Stimulated activated naive CD4-positive, alpha-beta T cell (primary cell): ENCODE measurements at regions not wholly inside any gene's neighbourhood (a gene's known extent, or its start where the extent isn't known, plus 50 kb on each side); places are given as distances from the start of the nearest gene placed in this dataset.
"Not testable (repeated sequence)": the region's sequence is repeated elsewhere in the genome, so short reads cannot be mapped to it uniquely, and the experiment has no call there.

Source experiments
- DNase-seq, 6 experiments: peaks; one replicate each; lab custom pipeline; 2025; lab: John Stamatoyannopoulos, UW

DNA sequence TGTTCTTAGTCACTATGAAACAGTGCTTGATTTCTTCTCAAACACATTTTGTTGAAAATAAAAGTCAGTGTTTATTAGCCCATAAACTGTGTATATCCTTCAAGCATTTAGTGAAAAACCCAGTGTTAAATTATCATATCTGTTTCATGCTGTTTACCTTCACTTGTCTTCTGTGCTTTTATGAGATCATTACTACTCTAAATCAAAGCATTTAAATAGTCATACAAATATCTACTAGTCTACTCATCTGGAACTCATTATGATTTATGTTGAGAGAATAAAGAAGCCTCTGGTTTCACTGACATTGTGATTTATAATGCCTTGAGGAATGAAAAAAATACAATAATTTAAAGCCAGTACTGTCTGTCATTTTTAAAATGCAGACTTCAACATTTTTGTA lies 366.5 kb downstream of the SLCO4C1 start:
- DNase-seq: no peak

DNA sequence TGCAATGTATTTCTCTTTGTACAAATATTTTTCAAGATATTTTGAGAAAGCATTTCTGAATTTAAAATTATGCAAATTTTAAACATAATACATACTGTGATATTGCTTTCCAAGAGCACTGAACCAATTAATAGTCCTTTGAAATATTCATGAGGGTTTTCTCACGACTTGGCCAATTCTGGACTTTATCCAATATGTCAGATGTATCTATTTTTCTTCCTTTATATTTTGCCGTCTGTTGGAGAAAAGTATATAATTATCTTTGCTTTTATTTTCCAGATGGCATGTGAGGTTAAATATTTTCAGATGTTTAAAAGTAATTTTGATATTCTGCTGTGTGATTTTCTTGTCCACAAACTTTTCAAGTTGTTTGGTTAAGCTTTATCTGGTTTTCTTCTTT lies 378.9 kb downstream of the SLCO4C1 start:
- no peak for DNase-seq

DNA sequence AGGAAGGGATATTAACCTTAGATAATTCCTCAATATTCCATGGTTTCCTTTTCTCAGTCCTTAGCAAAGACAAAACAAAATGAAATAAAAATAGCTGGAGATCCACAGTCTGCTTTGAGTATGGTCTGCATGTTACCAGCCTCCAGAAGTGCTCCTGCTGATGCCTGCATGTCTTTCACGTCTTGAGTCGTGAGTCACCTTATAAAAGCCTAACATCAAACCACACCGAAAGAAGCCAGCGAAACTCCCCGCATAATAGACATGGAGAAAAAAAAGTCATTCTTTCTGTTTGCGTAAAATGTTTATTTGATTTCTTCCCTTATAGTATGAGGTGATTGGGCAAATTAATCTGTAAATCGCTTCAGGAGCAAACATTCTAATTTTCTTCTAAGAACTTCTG lies 380.5 kb downstream of the SLCO4C1 start:
- DNase-seq: no peak

DNA sequence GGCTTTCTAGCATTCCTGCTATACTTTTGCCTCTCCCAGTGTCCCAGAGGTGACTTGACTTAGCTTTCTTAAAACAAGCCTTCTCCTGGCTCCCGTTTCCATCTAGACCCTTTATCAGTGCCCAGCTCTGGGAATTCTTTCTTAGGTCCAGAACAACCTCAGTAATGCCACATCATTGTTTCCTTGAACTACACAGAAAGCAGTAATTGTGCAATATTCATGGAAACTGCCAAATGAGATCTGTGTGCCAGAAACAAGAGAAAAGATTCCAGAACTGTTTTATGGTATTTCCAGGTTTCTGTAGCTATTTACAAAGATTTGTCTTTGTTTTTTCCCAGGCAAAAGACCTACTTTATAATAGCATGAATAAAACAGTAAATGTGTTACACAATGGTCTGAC lies 391.3 kb downstream of the SLCO4C1 start:
- no peak for DNase-seq

DNA sequence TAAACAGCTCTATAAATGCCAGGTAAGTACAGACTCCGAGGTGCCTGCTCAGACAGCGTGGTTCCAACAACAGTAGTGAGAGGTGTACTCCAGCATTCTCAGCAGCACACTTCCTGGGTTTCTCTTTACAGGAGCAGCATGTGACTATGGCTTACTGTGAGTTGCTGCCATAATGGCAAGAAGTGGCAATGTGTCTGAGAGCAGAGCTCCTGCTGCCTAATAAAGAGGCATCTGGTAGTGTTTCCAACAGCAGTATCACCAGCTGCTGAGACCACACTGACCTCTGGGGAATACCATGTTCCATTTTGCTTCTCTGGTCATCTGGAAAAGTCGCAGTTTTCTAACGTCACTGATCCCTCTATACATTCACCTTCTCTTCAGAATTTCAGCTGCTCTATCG lies 398.2 kb downstream of the SLCO4C1 start:
- no peak for DNase-seq

DNA sequence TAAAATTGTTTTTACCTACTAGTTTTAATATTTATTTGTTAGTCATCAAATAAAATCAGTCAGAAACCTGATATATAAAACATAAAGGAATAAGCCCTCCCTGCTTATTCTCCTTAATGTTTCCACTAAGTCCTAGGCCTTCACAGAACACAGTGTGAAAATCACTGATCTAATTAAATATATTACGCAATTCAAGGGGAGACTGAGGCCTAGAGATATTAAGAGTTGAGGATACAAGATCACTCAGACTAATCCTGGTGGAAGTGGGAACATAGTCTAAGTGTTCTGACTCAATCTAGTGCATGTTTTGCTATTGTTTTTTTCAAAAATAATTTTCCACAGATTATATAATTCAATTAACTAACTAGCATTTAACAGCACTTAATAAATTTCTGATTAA lies 401.1 kb downstream of the SLCO4C1 start:
- DNase-seq: no peak

DNA sequence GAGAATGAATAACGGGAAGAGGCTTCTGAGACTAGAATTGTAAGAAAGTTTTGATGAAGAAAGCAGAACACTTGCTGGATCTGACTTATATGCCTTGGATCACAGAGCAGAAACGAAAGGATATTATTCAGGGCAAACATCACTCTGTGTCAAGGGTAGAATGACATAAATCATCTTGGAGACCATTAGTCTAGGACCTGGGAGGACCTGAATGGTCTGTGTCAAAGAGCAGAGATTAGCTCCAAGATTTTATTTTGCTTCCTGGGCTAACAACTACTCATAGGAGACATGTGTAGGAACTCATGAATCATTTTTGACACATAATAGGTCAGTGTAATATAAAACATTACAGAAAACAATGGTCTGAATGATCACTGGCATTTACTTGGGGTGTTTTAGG lies 417.9 kb downstream of the SLCO4C1 start:
- DNase-seq: no peak

DNA sequence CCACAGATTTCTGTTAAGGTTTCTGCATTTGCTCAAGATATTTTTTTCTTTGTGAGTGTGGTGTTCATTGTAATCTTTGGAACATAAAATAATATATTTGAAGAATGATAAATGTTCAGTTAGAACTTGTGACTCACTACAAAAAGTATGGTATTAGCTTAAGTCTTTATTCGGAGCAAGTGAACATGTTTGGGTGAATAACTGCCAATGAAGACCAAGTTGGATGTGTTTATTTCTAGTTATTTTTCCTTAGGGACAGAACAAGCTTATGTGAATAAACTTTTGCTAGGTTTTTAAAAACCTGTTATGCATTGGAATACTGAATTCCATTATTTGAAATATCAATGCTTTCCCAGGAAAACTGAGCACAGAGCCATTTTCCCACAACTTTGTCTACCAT lies 418.6 kb downstream of the SLCO4C1 start:
- DNase-seq: no peak

DNA sequence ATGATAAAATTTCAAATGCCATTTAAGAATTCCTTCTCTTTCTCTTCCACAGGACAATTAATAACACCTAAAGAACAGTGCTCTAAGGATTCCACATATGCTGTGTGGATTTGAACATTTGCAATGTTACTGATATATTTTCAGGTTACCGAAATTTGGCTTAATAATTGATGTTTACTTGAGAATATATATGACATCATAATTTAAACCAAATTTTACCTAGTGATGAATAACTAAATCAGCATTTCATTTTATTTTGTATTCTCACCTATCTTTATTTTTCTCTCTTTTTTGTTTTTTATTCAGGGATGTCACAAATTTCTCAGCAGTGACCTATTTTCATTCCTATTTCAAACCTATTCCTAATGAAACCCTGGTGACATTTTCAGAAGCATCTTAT lies 429.6 kb downstream of the SLCO4C1 start:
- DNase-seq: no peak

DNA sequence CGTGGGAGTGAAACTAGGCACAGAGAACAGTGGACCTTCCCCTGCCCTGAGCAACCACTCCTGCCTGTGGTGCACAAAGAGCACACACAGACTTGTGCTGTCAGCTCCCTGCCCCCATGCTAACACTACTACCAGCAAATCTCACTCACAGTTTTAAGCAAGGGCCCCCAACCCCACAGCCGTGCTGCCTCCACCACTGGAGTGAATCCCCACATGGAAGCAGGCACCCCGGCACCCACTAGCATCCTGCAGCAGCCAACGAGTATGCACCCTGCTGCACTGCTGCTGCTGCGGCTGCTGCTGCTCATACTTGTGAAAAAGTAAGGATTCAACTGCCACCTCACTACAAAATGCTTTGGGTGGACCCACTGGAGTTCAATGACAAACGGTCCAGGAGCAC lies 435.5 kb downstream of the SLCO4C1 start:
- DNase-seq: no peak

DNA sequence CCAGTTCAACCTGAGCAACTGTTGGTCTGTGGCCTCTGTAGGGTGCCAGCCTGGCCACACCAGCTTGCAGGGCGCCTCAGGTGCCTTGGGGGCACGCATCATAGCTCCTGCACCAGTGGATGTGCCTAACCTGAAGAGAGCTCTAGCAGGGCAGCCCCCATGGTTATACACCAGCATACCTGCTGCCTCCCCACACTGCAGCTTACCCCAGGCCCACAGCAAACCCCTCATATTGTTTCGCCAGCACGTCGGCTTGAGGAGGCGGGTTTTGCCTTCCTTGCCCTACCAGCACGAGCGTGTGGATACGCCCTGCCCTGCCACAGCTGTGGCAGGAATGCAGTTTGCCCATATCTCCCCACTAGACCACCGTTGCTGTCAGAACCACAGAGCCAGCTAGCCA lies 435.9 kb downstream of the SLCO4C1 start:
- no peak for DNase-seq

DNA sequence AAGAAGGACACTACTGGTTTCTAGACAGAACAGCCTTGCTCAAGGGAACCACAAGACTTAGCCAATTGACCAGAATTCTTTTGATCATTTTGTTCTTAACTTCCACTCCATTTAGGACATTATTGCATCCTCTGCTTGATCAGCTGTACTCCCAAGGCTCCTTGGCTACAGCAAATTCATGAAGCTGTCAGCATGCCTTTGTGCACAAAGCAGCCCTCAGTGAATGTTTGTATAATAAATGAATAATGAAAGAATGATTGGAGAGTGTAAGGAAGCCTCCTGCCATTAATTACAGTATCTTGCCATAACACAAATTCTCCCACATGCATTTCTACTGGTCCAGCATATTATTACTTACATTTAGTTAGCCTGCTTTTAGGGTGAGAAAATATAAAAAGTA lies 449.6 kb downstream of the SLCO4C1 start:
- no peak for DNase-seq

DNA sequence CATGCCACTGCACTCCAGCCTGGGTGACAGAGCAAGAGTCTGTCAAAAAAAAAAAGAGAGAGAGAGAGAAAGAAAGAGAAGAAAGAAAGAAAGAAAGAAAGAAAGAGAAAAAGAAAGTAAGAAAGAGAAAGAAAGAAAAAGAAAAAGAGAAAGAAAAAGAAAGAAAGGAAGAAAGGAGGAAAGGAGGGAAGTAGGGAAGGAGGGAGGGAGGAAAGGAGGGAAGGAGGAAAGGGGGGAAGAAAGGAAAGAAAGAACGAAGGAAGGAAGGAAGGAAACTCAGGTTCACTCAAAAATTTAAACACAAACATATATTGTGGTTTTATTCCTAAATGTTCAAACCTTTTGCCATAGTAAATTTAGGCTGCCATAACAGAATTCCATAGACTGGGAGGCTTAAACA lies 453.0 kb downstream of the SLCO4C1 start:
- DNase-seq: no peak

DNA sequence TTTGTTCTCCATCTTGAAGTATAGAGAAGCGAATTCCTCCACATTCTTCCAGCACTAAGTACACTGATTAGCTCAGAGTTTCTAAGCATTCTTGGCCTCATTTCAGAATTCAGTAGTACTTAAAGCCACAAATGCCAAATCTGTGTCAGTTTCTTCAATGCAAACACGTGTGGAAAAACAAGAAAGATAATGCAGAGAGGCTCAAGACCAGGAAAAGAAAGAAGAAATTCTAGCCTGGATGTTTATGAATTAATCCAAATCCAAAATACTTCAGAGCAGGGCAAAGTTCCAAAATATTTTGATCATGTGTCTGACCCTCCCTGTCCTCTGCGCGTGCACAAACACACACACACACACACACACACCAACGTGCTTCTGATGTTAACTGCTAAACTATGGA lies 457.6 kb downstream of the SLCO4C1 start:
- DNase-seq: no peak

DNA sequence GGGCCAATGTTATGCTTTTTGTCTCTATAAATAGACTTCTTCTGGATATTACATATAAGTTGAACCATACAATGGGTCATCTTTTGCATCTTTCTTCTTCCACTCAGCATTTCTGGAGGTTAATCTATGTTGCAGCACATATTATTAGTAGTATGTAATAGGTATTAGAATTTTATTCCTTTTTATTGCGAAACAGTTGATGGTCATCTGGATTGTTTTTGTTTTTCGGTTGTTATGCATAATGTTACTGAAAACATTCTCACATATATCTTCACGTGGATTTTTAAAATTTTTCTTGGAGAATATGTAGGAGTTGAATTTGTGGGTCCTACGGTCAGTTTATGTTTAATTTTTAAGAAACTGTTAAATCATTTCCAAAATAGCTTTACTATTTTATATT lies 466.8 kb downstream of the SLCO4C1 start:
- DNase-seq: no peak

DNA sequence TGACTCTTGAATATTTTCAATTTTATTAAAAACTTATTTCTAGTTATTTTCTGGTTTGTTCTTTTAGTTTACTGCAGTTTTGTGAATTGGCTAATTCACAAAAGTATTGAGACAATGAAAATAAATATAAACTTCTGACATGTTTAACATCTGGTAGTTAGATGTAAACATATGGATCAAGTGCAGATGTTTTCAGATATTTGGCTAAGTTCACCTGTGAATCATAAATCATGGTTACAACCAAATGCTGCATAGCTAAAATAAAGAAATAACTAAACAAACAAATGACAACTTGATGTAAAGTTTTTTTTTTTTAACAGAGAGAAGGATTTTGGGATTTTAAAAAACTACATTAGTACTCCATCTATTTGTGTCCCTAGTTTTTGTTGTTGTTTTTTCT lies 484.6 kb downstream of the SLCO4C1 start:
- no peak for DNase-seq

DNA sequence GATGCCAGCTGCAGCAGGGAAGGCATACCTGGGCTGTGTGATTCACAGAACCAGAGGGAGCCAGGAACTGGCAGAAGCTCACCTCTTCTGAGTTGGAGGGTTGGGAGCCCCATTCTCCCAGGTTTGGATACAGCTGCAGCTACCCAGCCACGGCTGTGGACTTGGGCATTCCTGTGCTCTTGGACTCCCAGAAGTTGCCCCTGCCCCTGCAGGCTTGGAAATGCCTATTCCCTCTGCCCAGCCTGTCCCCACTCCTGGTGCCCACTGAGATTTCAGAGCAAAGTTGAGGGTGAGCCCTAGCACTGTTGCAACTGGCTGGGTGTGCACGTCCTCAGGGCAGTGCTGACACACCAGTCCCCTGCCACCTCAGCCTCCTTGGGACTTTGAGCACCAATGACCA lies 489.7 kb downstream of the SLCO4C1 start:
- peak in 1 of 6 experiments; percentile 0 for DNase-seq

DNA sequence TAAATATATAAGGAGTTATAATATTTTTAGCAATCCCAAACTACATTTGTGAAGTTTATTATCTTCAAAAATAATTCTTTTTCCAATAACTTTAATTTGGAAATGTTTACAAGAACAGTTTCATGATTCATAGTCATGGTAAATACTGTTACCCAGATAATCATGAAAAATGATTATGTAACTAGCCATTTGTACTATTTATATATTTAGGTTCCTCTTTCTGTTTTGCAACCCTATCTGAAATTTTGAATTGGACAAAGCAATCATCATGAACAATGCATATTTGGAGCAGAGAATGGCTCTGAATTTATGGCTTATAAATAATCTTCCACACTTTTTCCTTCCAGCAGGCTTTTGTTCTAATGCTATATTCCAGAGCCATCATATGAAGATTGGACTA lies 499.7 kb downstream of the SLCO4C1 start:
- DNase-seq: no peak

DNA sequence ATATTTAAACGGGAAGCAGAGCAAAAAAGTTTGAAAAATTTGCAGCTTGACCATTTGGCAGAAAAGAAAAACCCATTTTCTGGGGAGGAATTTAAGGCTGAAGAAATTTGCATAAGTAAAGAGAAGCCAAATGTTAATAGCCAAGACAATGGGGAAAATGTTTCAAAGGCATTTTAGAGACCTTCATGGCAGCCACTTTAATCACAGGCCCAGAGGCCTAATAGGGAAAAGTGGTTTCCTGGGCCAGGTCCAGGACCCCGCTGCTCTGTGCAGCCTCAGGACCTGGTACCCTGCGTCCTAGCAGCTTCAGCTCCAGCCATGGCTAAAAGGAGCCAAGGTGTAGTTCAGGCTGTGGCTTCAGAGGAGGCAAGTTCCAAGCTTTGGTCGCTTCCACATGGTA lies 507.3 kb downstream of the SLCO4C1 start:
- no peak for DNase-seq

DNA sequence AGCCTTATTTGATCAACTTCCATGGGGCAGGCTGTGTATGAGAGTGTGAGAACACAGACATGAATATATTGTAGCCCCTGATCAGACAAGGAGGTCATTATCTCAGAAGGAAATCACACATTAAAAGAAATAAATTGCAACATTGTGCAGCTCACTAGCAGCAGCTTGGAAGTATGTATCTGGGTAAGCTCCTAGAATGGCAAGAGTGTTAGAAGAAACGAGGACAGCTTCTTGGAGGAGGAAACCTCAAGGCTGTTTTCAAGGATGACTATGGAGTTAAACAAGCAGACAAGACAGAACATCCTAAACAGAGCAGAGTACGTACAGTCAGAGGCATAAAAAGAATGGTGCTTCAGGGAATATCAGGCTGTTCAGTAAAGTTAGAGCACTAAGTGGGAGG lies 511.0 kb downstream of the SLCO4C1 start:
- DNase-seq: no peak

DNA sequence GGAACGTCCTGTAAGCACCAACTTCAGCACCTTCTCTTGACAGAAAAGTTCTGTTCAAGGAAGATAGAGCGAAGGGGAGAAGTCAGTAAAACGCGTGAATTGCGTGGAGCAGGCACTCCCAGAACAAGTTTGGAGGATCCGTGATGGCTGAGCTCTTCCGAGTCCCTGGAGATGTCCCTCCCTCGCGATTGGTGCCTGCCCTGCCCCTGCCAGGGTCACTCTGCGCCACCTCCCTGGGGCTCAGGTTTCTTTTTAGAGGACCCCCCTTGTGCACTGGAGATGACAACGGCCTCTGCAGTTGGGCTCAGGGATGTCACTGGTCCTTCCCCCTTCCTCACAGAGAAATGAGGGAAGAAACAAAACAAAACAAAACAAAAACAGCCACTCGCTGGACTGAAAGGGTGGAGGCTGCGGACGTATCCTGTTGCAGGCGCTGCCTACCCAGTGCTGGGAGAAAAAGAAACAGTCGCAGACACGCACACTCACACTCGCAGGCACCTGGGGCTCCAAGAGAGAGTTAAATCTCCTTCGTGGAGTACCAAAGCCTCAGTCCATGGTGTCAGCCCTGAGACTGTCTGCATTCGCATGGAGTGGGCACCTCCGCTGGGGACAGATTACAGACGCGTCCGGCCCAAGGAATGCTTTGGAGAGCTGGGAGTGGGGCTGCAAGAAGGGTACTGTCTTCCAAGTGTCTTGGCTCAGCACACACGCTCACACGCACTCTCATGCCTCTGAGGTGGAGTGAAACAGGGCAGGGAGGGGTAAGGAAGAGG lies 512.7 kb downstream of the SLCO4C1 start:
- no peak for DNase-seq

DNA sequence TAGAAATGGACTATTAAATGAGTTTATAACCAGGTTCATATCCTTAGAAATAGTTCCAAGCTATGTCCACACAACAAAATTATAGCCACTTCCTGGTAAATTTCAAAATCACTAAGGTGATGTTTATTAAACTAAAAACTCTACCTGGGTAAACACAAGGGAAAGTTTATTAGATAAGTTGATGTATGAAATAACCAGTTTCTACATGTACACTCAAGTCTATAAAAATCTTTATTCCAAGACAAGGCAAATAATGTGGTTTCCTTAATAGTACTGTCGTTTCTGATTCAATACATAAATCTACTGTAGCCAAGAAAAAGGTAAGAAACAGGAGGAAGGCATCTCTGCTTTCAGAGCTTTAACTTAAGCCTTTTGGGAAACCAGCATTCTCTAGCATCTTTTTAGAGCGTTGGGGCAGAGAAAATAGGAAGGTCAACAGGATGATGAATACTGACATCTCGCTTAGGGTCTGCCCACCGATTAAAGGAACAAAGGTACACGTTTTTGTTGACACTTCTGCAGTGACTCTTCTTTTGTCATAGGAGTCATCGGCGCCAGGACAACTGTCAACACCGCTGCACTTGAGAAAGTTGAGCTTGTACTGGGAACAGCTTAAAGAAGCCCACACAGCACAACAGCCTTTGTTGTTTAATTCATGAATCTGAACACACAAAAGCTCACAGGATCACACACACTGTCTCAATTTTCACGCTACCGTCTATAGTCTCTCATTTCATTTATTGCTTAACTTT lies 513.6 kb downstream of the SLCO4C1 start:
- no peak for DNase-seq

DNA sequence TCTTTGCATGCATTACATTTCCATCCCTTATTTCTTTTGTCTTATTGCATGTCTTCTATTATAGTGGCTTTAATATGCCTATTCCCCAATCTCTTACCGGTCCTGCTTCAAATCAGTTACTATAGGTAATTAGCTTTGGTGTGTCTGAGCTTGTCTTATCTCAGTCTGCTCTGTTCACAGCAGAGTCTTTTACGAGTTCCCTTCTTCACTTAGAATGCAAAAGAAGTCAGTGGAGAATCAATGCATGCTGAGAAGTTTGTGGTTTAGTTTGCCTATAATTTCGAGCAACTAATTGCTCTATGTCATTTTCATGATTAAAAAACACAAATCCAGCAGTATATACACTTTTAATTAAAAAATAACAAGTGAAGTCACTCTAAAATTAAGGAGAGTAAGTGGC lies 545.0 kb downstream of the SLCO4C1 start:
- no peak for DNase-seq

DNA sequence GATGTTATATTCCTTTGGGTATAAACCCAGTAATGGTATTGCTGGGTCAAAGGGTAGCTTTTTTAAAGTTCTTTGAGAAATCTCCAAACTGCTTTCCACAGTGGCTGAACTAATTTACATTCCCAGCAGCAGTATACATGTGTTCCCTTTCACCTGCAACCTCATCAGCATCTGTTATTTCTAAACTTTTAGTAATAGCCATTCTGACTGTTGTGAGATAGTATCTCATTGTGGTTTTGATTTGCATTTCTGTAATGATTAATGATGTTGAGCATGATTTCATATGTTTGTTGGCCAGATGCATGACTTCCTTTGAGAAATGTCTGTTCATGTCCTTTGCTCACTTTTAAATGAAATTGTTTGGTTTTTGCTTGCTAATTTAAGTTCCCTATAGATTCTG lies 553.1 kb downstream of the SLCO4C1 start:
- not testable (repeated sequence) for DNase-seq
